OCI-LY7 (cell line): ENCODE measurements at regions not wholly inside any gene's neighbourhood (a gene's known extent, or its start where the extent isn't known, plus 50 kb on each side); places are given as distances from the start of the nearest gene placed in this dataset.

Experiments
- BruUV-seq: library from RNA; stranded (reverse); fragments of 400-500 nt; replicated peaks from 2 replicates; lab custom pipeline; 2021; lab: Mats Ljungman, UMichigan
- CTCF ChIA-PET: fragments of 300-600 bp; sonication (Branson Sonifier 250); formaldehyde crosslinking; loops from one replicate; lab custom pipeline; 2022; ENCODE audit warnings: antibody characterized with exemption; ENCODE audit not compliant: unreplicated experiment; lab: Charles Lee
- POLR2A ChIA-PET: fragments of 300-600 bp; sonication (Branson Sonifier 250); formaldehyde crosslinking; loops from one replicate; lab custom pipeline; 2022; ENCODE audit warnings: antibody characterized with exemption; lab: Charles Lee
- DNase-seq: peaks from one replicate; pipeline ENCODE4 v3.0.0-alpha.2; 2015; ENCODE audit warnings: low spot score
- H2AFZ ChIP-seq: fragments of 200-600 bp; sonication (generic), shearing (Covaris generic); 2 replicates; pipeline ENCODE4 v1.6.1; 2014; ENCODE audit warnings: mild to moderate bottlenecking, antibody characterized with exemption, low read length, moderate library complexity
- H3K27ac ChIP-seq: fragments of 200-600 bp; sonication (generic); 2 replicates; pipeline ENCODE4 v1.5.1; 2014; ENCODE audit warnings: mixed run types, low read depth, mild to moderate bottlenecking, moderate library complexity, low read length, inconsistent platforms; ENCODE audit not compliant: poor library complexity, severe bottlenecking
- H3K36me3 ChIP-seq: fragments of 200-600 bp; sonication (generic); 2 replicates; pipeline ENCODE4 v1.6.1; 2014; ENCODE audit warnings: mild to moderate bottlenecking, antibody characterized with exemption, low read length, moderate library complexity, mixed read lengths; ENCODE audit not compliant: insufficient read depth
- H3K4me1 ChIP-seq: fragments of 200-600 bp; sonication (generic); 2 replicates; pipeline ENCODE4 v1.5.1; 2014; ENCODE audit warnings: mild to moderate bottlenecking, low read length; ENCODE audit not compliant: insufficient read depth, poor library complexity, severe bottlenecking
- H3K4me2 ChIP-seq: fragments of 200-600 bp; sonication (generic); 2 replicates; pipeline ENCODE4 v1.6.1; 2014; ENCODE audit warnings: mild to moderate bottlenecking, low read length
- H3K4me3 ChIP-seq: fragments of 200-600 bp; sonication (generic); 2 replicates; pipeline ENCODE4 v1.5.1; 2014; ENCODE audit warnings: mild to moderate bottlenecking, low read depth, low read length; ENCODE audit not compliant: poor library complexity, severe bottlenecking
- H3K79me2 ChIP-seq: fragments of 200-600 bp; sonication (generic); 2 replicates; pipeline ENCODE4 v1.6.1; 2016; ENCODE audit warnings: low read depth, mild to moderate bottlenecking, low read length, moderate library complexity, mixed read lengths; ENCODE audit not compliant: insufficient read depth
- H3K9me2 ChIP-seq: fragments of 200-600 bp; sonication (generic); 2 replicates; pipeline ENCODE4 v1.6.1; 2016; ENCODE audit warnings: mild to moderate bottlenecking, low read length, mixed read lengths; ENCODE audit not compliant: insufficient read depth
- H3K9me3 ChIP-seq: fragments of 200-600 bp; sonication (generic); 2 replicates; pipeline ENCODE4 v1.6.1; 2014; ENCODE audit warnings: mild to moderate bottlenecking, mixed run types, low read length, mixed read lengths
- H4K20me1 ChIP-seq: fragments of 200-600 bp; sonication (generic); 2 replicates; pipeline ENCODE4 v1.6.1; 2014; ENCODE audit warnings: mild to moderate bottlenecking, antibody characterized with exemption, low read length, moderate library complexity, mixed read lengths; ENCODE audit not compliant: insufficient read depth
- CTCF ChIP-seq: fragments of 200-600 bp; sonication (generic); conservative IDR thresholded peaks from 2 replicates; pipeline ENCODE4 v1.5.1; 2014; ENCODE audit warnings: mild to moderate bottlenecking, antibody characterized with exemption, low read length, moderate library complexity, mixed read lengths
- EZH2phosphoT487 ChIP-seq: fragments of 200-600 bp; sonication (generic); IDR thresholded peaks from 2 replicates; pipeline ENCODE4 v1.6.1; 2018; ENCODE audit warnings: low read depth, borderline replicate concordance, mild to moderate bottlenecking, mixed run types, antibody characterized with exemption, low read length, moderate library complexity, mixed read lengths
- intact Hi-C: fragments of 100-400 bp; cut with micrococcal nuclease; formaldehyde crosslinking; loops from one replicate; pipeline ENCODE4 v1.10.0; 2022; ENCODE audit not compliant: unreplicated experiment

DNA sequence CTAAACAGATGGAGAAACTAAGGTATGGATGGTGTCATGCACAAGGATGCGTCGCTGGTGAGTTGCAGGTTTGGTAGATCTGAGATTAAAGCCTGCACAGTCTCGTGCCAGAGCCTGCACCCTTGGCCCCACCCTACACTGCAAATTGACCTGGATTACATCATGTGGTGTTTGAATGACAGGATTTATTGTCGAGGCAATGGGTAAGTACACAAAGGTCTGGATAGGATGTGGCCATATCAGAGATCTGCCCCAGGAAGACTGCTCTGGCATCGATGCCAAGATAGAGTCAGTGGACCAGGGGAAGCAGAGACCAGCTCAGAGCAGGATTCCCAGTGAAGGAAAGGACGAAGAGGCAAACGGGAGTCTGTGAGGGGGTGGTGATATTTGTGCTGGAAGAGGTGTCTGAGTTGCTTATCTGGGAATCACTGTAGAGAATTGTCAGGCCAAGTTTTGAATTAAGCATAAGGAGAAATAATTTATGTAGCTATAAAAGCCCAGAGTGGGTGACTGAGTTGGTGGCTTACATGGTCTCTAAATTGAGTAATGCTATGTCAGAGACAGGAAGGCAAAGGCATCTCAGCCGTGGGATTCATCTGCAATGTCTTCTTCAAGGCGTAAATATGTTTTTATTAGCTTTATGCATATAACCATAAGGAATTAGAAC lies 499.6 kb upstream of the B3GAT1 start:
- CTCF ChIA-PET = no interaction called here
- TF ChIP-seq CTCF (no peak), EZH2phosphoT487 (no peak)
- no peak overlapping the region for H2AFZ ChIP-seq
- DNase-seq = no peak
- H3K79me2 ChIP-seq = no peaks in the 10 kb centered on the region
- no peak overlapping the region for H3K4me3 ChIP-seq
- BruUV-seq = no TSS peak
- no peak overlapping the region for H3K27ac ChIP-seq
- no peaks in the 10 kb centered on the region for H3K36me3 ChIP-seq
- no peak overlapping the region for H3K4me2 ChIP-seq
- H3K4me1 ChIP-seq = no peaks in the 10 kb centered on the region
- no peaks in the 10 kb centered on the region for H3K9me2 ChIP-seq
- no peaks in the 10 kb centered on the region for H3K9me3 ChIP-seq
- H4K20me1 ChIP-seq = no peaks in the 10 kb centered on the region
- intact Hi-C loops = no loop called here
- POLR2A ChIA-PET = interaction anchor here (0.5 kb wide), 1 partner anchor 142 kb away, joined by 3 read pairs; no protein-coding TSS in a partner anchor

DNA sequence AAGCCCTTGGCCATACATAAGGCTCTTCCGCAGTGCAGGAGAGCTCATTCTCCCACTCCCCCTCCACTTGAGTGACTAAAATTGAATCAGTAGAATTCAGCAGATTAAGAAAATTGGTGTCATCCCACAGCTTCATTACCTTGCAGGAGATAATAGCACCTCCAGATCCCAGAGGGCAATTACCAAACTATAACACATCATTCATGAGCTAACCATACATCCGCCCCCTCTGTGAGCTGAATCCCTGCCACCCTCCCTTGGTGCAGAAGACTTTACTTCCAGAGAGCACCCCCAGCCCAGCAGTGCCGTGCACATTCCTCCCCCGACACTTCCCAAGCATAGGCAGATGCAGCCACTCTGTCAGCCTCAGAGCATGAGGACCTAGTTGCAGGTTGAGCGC lies 496.5 kb upstream of the B3GAT1 start:
- intact Hi-C loops = no loop called here
- Histone ChIP-seq H3K4me3 (no peak overlapping the region), H3K79me2 (no peaks in the 10 kb centered on the region), H3K4me2 (no peak overlapping the region), H4K20me1 (no peaks in the 10 kb centered on the region), H3K9me3 (no peaks in the 10 kb centered on the region), H3K4me1 (no peaks in the 10 kb centered on the region), H3K27ac (no peak overlapping the region), H3K9me2 (no peaks in the 10 kb centered on the region), H3K36me3 (no peaks in the 10 kb centered on the region), H2AFZ (no peak overlapping the region)
- CTCF ChIA-PET = no interaction called here
- TF ChIP-seq EZH2phosphoT487 (no peak), CTCF (no peak)
- BruUV-seq = no TSS peak
- DNase-seq = no peak
- POLR2A ChIA-PET = no interaction called here

DNA sequence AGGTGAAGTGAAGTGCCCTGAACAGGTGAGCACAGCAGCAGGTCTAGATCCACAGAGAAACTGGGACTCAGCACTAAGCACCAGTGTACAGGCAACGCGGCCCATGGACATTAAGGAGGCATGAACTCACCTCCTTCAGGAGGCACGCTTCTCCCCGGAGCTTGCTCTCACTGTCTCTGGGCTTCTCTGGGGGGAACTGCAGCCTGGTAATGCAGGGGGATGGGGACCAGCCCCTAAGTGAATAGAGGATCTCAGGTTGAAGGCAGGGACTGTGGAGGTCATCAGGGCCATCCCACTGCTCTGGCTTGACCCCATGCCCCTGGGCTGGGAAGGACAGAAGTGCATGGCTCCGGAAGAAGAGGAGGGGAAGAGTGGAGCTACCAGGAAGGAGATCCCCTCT lies 495.6 kb upstream of the B3GAT1 start:
- Histone ChIP-seq H3K9me2 (no peaks in the 10 kb centered on the region), H3K27ac (no peak overlapping the region), H3K4me1 (no peaks in the 10 kb centered on the region), H2AFZ (no peak overlapping the region), H4K20me1 (no peaks in the 10 kb centered on the region), H3K4me3 (no peak overlapping the region), H3K9me3 (no peaks in the 10 kb centered on the region), H3K36me3 (no peaks in the 10 kb centered on the region), H3K4me2 (no peak overlapping the region), H3K79me2 (no peaks in the 10 kb centered on the region)
- DNase-seq = no peak
- no TSS peak for BruUV-seq
- ChIA-PET POLR2A (interaction anchor here (0.6 kb wide), 1 partner anchor 774 kb away, joined by 6 read pairs; no protein-coding TSS in a partner anchor), CTCF (no interaction called here)
- intact Hi-C loops = no loop called here
- TF ChIP-seq EZH2phosphoT487 (no peak), CTCF (no peak)
